ENCODE measurements at regions not wholly inside any gene's neighbourhood (a gene's known extent, or its start where the extent isn't known, plus 50 kb on each side); places are given as distances from the start of the nearest gene placed in this dataset.
"Not testable (repeated sequence)": the region's sequence is repeated elsewhere in the genome, so short reads cannot be mapped to it uniquely, and the experiment has no call there.

DNA sequence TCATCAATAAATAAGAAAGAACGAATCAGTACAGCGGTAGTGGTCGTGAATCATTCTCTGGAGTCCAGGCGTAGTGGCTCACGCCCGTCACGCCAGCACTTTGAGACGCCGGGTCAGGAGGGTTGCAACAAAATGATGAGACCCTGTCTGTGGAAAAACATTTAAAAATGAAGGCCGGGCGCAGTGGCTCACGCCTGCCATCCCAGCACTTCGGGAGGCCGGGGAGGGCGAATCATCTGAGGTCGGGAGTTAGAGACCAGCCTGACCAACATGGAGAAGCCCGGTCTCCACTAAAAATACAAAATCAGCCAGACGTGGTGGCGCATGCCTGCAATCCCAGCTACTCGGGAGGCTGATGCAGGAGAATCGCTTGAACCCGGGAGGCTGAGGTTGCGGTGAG, 111.8 kb upstream of the ANKRD30BL start:
- not testable (repeated sequence) for DNase-seq

DNA sequence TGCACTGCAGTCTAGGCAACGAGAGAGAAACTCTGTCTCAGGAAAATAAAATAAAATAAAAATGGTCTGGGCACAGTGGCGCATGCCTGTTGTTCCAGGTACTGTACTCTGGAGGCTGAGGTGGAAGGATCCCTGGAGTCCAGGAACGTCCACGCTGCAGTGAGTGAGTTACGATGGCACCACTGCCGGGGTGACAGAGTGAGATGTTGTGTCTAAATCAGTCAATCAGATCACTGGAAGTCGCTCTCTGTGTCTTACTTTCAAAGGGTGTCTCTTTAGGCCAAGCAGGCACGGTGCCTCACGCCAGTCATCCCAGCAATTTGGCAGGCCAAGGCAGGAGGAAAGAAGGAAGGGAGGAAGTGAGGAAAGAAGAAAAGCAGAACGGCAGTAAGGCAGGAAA, 112.2 kb upstream of the ANKRD30BL start:
- DNase-seq: no peak

DNA sequence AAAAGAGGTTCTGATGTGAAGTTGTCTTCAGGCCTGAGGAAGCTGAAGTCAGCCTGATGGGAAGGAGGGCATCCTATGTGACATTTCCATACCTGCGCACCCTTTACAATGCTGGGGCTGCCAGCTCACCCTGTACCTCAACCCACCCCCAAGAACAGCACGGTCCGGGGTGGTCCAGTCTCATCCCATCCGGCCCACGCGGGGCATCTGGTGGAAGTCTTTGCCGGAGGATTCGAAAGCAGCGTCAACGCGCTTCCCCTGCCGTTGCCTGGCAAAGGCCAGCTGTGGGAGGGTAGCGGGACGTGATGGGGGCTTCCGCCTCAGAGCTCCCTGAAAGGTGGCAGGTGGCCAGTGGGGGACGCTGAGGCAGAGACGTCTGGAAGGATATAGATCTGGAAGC, 113.6 kb upstream of the ANKRD30BL start:
- DNase-seq: no peak

DNA sequence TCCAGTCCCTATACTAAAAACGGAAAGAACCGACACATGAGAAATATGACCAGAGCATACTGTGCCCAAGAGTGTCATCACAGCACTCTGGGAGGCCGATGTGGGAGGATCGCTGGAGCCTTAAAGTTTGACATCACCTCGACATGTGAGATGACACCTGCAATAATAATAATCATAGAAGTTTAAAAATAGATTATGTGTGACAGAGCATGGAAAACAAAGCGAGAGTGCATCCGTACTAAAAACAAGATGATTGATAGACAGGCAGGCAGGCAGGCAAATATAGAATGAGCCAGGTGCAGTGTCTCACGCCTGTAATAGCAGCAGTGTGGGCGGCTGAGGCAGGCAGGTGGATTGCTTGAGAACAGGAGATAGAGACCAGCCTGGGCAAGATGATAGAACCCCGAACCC, 114.8 kb upstream of the ANKRD30BL start:
- no peak for DNase-seq

DNA sequence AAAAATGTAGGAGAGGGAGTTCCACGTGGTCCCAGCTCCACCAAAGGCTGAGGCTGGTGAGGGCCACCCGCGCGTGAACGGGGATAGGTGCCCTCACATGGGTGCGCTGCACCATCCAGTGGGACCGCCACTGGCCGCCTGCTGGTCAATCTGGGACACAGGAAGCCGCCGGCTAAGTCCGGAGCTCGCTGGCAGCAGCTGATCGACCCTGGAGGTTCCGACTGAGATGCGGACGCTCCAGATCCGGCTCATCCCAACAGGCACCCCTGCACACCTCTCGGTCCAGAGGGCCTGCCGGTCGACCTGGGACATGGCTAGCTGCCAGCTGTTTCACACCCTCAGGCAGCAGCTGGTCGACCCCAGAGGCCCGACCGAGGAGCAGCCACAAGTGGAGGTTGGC, 116.5 kb upstream of the ANKRD30BL start:
- DNase-seq: no peak

DNA sequence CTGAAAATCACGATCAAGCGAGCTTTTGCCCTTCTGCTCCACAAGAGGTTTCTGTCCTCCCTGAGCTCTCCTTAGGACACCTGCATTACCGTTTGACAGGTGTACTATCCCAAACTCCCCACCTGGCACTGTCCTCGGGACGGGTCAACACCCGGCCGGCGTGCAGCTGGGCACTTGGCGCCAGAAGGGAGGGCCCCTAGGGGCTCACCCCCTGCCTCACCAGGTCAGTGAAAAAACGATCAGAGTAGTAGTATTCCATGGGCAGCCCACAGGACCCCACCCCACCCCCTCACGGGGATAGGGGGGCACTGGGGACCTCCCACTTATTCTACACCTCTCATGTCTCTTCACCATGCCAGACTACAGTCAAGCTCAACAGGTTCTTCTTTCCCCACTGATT, 117.6 kb upstream of the ANKRD30BL start:
- DNase-seq: no peak

DNA sequence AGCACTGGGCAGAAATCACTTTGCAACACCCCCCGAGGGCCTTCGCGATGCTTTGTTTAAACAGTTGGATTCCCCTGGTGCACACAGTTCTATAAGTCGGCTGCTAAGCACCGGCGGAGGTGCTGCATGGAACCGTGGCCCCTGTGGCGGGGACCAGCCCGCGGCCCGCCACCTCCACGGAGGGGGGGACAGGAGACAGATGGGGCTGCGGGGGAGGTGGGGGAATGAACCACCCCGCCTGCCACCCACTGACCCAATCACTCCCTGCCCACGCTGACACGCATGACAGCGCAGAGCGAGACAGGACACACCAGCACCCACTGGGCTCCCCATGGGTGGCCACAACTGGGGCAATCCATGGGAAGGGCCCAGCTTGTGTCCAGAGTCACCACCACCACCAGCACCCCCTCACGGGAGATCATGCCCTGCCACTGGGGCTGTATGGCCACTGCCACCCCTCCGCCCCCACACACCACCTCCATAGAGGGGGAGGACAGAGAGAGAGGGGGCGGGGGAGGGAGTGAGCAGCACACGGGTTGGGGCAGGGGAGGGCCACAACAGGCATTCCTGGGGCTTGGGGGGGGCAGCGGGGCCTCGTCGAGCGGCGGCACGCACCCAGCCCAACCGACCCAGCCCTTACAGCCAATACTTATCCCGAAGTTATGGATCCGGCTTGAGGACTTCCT, 118.3 kb upstream of the ANKRD30BL start:
- DNase-seq: no peak

DNA sequence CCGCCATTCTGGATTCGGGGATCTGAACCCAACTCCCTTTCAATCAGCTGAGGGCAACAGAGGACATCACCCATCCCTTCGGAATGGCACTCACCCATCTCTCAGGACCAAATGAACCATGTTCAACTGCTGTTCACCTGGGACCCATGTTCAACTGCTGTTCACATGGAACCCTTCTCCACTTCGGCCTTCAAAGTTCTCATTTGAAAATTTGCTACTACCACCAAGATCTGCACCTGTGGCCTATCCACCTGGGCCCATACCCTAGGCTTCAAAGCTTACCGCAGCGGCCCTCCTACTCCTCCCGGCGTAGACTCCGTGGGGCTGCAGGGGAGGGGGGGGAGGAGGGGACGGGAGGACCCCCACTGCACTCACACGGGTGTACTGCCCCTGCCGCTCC, 119.2 kb upstream of the ANKRD30BL start:
- no peak for DNase-seq

DNA sequence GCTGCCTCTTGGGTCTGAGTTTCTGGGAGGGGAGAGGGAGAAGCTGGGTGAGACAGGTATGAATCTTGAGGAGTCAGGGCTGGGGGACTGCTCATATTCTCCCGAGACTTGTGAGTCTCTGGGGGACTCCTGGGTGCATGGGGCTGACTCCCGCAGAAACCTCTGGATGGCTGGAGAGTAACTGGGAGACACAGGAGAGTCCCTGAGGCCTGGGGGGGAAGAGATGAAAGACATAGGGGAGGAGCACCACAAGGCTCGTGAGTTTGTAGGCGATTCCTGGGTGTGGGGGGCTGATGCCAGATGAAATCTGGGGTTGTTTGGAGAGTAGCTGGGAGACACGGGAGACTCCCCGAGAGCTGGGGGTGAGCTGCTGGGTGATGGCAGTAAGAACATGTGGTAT, 120.4 kb upstream of the ANKRD30BL start:
- DNase-seq: not testable (repeated sequence)

DNA sequence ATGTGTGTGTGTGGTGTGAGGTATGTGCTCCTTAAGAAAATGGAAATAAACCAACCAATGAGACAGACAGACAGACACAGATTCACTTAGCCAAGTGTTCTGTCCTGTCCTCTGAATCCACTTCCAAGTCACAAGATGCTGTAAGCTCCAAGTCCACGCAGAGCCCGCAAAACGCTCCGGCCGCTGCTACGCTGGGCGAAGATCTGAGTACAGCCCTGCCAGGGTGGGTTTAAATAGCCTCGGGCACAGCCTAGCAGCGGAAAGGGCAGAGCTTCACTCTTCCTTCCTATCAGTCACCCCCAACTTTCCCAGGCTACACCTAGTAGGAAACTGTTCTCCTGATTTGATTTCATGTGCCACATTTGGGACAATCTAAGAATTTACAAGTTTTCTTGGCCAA, 121.2 kb upstream of the ANKRD30BL start:
- no peak for DNase-seq

DNA sequence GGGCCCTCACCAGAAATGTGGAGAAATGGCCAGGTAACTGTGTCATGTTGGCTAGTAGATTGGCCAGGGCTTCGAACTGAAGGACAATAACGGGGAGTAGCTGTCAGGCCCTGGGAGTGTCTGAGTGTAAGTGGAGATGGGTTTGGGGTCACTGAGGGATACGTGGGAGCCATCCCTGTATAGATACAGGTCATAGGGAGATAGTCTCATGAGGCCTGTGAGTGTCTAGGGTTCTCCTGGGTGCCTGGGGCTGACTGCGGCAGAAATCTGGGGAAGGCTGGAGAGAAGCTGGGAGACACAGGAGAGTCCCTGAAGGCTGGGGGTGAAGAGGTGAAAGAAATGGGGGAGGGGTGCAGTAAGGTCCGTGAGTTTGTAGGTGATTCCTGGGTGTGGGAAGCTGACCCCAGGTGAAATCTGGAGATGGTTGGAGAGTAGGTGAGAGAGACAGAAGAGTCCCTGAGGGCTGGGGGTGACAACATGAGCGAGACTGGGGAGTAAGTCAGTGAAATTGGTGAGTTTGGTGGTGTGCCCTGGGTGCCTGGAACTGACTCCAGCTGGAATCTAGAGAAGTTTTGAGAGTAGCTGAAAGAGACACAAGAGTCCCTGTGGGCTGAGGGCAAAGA, 124.6 kb upstream of the ANKRD30BL start:
- not testable (repeated sequence) for DNase-seq

DNA sequence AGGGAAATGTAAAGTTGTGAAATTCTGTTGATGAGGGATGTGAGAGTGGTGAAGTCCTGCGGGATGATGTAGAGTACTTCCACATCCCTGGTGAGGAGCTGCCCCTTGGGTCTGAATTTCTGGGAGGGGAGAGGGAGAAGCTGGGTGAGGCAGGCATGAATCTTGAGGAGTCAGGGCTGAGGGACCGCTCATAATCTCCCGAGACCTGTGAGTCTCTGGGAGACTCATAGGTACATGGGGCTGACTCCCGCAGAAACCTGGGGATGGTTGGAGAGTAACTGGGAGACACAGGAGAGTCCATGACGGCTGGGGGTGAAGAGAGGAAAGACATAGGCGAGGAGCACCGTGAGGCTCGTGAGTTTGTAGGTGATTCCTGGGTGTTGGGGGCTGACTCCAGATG, 126.2 kb upstream of the ANKRD30BL start:
- DNase-seq: peak in 1 of 5 donors; percentile 37

DNA sequence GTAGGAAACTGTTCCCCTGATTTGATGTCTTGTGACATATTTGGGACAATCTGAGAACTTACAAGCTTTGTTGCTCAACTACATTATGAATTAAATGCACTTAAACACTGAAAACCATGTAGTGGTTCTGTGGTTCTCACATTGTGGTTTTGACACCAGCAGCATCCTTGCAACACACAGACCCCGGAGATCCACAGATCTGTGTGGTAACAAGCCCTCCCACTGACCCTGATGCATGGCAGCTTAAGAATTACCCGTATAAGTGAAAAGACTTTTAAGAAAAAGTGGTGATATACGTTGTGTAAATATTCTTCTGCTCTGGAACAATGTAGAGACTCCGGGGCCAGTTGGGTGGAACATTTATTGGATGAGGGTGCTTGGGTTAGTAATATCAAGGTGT, 127.4 kb upstream of the ANKRD30BL start:
- not testable (repeated sequence) for DNase-seq

DNA sequence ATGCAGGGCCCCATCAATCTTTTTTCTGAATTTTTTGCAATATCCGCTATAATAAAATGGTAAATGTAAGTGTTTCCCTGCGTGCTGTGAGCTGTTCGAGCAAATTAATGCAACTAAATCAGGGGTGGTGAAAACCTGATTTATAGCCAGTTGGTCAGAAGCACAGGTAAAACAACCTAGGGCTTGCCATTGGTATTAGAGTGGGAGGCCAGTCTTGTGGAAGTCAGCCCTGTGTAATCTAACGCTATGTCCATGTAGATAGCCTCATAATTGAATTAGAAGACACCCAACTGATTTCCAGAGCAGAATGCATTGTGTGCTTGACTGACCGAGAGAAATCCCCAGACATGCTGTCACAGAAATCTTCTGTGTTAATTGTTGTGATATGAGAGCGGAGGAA, 126.8 kb upstream of the GPR39 start:
- not testable (repeated sequence) for DNase-seq

DNA sequence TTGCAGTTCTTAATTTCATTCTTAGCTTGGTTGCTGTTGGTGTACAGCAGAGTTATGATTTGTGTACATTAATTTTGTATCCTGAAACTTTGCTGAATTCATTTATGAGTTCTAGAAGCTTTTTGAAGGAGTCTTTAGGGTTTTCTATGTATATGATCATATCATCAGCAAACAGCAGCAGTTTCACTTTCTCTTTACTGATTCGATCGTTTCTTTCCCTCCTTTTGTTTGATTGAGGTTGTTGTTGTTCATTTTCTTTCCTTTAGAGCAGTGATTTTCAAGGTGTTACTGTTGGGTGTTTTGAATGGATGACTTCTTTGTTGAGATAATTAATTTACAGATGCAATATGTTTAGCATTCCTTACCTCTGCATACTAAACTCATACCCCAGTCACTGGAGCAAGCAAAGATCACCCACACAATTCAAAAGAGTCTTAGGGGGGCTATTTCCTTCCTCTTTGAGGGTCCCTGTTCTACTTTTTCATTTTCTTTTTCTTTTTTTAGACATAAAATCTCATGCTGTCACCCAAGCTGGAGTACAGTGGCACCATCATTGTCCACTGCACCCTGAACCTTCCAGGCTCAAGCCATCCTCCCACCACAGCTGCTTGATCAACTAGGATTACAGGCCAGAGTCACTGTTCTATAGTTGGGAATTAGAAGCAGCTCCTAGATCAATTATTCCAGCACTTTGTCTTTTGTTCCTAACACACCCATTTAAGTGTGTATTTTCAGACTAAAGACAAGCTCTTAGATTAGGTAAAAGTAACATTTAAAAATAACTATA, 115.8 kb upstream of the GPR39 start:
- DNase-seq: not testable (repeated sequence)

DNA sequence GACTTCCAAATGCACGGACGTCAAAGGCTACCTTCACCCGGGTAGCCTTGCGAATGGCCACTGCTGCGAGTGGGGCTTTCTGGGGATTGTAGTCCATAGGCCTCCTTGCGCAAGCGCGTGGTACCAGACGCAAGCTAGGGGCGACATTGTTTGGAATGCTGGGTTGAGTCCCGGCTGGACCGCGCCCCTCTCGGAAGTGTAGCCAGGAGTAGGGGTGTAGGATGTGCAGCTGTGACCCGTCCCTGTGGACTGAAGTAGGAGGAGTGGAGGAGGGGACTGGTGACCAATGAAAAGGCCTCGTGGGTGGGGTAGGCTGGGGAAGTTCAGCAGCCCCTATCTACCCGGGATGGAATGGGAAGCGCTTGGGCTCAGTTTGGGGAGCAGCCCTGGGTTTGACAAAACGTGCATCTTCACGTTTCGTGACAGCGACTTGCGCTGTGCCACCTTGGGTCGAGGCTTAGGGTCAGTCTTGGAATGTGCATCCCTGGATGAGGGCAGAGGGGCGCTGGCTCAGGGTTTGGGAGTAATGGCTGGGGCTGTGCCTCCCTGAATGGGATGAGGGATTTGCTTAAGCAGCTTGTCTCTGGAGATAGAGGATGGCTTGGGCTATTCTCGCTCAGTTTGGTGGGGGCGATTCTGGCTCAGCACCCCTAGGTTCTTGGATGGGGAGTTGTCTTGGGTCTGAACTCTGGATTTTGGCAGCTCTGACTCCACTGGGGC, 111.8 kb upstream of the GPR39 start:
- DNase-seq: not testable (repeated sequence)

DNA sequence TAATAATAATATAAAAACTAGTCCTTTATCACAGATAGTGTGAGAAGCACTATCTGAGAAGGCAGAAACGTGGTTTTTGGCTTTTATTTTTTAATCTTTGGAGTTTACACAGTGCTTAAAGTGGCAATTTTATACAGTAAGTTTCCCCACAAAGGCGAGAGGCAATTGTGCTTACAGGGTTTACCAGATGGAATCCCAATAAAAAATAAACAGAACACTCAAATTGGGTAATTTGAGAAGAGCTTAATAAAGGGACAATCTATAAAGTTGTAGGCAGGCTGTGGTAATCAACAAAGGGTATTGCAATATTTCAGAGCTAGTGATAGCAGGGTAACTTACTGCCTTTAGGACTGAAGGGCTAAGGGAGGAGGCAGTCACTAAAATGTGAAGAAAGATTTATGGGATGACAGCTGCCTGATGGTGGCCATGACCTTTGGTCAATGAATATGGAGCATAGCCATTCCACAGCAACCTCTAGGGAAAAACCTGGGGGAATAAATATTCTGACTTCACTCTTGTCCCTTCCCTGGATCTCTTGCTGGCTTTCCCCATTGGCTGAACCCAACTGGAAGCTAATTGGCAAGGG, 108.9 kb upstream of the GPR39 start:
- not testable (repeated sequence) for DNase-seq

DNA sequence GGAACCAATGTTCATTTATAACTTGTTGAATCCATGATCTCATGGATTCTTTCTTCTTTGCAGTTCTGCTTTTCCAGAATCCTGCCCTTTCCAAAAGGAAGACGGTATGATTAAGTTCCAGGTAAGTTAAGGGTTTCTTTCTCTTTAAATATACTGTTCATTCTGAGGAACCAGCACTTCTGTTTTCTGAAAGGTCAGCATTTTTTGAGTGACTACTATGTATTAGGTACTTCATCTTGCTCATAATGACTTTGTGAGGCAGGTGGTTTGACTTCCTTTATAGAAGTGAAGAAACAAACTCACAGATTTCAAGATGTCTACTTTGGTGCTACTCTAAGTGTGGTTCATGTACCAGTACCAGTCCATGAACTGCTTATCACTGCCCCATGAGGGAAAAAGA, 107.4 kb upstream of the GPR39 start:
- DNase-seq: not testable (repeated sequence)

DNA sequence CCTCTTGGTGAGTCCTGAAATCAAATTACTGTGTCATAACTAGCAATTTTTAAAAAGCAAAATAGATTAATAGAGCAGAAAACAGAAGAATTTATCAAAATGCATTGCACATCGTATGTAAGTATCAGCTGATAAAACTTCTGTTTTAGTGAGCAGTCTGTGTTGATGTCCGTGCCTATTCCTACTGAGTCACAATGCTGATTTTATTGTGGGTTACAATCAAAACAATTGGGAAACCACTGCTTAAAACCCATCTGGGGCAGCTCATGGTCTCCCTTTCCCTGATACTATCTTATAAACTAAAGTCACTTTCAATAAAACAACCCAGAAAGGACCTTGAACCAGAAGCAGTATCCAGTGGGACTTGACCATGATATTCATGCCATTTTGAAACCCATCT, 101.1 kb upstream of the GPR39 start:
- DNase-seq: not testable (repeated sequence)

DNA sequence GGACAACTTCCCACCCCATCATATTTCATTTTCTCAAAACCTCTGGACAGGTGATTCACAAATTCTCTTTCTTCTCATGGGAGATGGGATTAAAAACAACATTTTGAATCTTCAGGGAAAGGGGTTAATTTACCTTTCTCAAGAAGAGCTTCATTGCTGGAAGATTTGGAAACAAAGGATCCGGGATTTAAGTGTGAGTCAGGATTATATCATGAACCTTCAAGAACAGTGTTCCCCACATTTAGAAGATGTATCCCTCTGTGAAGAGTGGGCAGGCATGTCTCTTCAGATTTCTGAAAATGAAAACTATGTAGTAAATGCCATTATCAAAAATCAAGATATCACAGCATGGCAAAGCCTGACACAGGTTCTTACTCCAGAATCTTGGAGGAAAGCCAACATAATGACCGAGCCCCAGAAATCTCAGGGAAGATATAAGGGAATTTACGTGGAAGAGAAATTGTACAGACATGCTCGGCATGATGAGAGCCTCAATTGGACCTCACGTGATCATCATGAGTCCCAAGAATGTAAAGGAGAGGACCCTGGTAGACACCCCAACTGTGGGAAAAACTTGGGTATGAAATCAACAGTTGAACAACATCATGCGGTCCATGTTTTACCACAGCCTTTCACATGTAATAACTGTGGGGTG, 99.5 kb upstream of the GPR39 start:
- not testable (repeated sequence) for DNase-seq

DNA sequence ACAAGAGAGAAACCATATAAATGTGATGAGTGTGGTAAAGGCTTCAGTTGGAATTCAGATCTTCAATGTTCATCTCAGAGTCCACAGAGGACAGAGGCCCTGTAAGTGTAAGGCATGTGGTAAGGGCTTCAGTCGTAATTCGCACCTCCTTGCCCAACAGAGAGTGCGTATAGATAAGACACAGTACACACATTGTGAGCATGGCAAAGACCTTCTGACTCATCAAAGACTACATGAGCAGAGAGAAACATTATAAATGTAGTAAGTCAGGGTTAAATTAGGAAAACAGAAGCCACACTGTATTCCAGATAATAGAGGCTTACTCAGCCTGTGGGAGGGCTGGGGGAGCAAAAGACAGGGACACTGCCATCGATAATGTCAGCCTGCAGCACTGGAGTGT, 98.1 kb upstream of the GPR39 start:
- not testable (repeated sequence) for DNase-seq

DNA sequence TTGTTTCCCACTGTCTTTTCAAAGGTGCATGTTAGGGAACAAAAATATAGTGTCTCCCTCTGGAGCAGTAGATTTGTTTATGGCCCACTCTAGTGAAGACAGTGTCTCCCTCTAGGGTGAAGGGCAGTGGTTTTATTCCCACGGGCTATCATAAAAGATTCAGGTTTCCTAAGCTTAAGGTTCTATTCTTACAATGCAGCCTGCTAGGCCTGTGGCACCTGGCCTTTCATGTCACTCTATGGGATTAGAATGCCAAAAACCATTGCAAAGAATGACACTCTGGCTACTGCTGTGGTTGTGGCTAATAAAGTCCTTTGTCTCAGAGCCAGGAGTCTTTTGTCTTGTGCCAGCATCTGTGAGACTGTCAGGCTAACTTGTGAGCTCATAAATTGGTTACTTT, 92.6 kb upstream of the GPR39 start:
- DNase-seq: not testable (repeated sequence)

Measured in T-helper 1 cell (primary cell).